MM.1S (cell line): ENCODE measurements at regions not wholly inside any gene's neighbourhood (a gene's known extent, or its start where the extent isn't known, plus 50 kb on each side); places are given as distances from the start of the nearest gene placed in this dataset.

Source experiments
- CTCF ChIP-seq: fragments of 300-600 bp; sonication (generic); IDR thresholded peaks from 2 replicates; pipeline ENCODE4 v1.5.1; 2016; ENCODE audit warnings: antibody characterized with exemption, low read length, mixed read lengths
- EZH2 ChIP-seq: fragments of 300-600 bp; sonication (generic); optimal IDR thresholded peaks from 2 replicates; pipeline ENCODE3; 2017; ENCODE audit warnings: low read depth, mild to moderate bottlenecking, antibody characterized with exemption, low read length, mixed read lengths
- EZH2phosphoT487 ChIP-seq: fragments of 300-600 bp; sonication (generic); IDR thresholded peaks from 2 replicates; pipeline ENCODE4 v1.6.1; 2018; ENCODE audit warnings: antibody characterized with exemption, low read length

- TF ChIP-seq EZH2phosphoT487, result no peak
- no peak for TF ChIP-seq EZH2
- no peak for TF ChIP-seq CTCF
Measured at GRCh38 chr2:157181234-157181633, 76.3 kb upstream of the GALNT5 start.
